Cerebellar nuclear complex (tissue), 1 donor: ENCODE measurements at regions not wholly inside any gene's neighbourhood (a gene's known extent, or its start where the extent isn't known, plus 50 kb on each side); places are given as distances from the start of the nearest gene placed in this dataset.

ENCODE experiments used
- DNase-seq, 2 experiments: peaks; one replicate each; lab custom pipeline; 2025; lab: John Stamatoyannopoulos, UW

DNA sequence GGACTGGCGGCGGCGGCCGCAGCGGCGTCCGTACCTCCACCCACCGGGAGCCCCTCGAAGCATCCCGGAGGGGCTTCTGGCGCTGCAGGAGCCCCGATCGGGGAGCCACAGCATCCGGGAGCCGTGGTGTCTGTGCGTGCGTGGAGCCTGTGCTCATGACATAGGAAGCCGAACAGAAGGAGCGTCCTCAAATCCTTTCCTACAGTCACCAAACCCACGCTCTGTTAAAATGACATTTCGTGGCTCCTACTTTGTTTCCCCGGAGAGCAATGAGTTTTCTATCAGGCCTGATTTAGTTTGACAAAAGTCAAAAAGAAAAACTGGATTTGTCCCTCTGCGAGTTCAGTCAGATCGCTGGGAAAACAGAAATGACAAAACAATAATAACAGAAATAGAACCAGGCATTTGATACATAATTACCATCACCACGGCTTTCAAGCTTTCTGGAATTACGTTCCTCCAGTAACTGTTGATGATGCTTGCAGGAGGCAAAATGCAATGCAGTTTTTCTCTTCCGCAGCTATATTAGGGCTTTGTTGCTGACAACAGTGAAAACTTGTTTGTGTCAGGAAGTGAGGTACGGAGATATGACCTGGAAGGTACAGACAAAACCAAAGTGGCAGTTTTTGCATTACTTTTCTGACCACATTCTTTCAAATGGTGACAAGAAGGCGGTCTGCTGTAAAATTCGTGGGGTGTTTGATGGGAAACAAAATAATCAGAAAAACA lies 219.3 kb upstream of the MKLN1 start:
- no peak for DNase-seq

GRCh38 chr7:131109011-131109758 lies 218.5 kb upstream of the MKLN1 start:
- DNase-seq = no peak

GRCh38 chr7:131109759-131110296 lies 217.8 kb upstream of the MKLN1 start:
- no peak for DNase-seq

GRCh38 chr7:131110297-131111080 lies 217.2 kb upstream of the MKLN1 start:
- no peak for DNase-seq

- no peak for DNase-seq
These were observed 216.5 kb upstream of the MKLN1 start for GRCh38 chr7:131111081-131111576.

DNA sequence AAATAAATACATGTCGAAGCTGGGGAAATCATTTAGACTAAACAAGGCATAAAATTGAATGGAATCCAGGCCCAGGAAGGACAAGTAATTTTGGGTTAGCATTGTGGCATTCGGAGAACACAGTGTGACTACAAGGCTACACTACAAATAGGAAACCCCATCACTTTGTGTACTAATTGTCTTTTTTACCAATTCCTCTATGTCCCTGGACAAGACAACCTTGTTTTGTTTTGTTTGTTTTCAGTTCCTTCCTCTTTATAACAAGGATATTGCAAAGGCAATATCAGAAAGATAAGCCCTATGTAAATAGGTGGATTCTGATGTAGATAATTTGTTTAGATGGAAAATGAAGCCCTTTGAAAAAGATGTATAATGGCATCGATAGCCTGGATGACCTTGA lies 215.9 kb upstream of the MKLN1 start:
- no peak for DNase-seq

DNA sequence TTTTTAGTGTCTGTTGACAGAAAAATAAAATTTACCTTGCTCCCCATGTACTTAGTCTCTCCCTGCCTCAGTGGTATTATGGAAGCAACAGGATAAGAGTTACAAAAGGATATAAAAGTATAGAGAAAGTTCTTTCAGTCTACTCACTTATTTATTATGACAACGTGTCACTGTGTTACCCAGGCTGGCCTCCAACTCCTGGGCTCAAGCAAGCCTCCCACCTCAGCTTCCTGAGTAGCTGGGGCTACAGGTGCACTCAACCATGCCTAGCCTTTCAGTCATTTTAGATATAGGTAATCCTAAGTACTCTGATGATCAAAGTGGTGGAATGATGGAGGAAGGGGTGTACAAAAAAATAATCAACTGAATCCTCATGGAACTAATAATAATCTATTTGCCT lies 215.2 kb upstream of the MKLN1 start:
- DNase-seq = no peak

DNA sequence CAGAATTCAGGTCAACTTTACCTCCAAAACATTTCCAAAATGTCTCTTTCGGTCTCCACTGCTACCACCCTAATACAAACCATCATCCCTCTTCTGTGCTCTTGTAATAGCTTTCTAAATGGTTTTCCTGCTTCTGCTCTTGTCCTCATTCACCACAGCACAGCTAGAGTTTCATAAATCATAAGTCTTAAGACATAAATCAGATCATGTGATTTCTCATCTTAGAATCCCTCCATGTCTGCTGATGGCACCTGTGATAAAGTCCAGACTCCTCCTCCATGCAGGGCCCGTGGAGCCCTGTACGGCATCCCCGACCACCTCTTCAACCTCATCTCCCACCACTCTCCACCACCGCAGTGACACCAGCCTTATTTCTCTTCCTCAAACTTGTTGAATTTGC lies 212.3 kb upstream of the MKLN1 start:
- DNase-seq = no peak

- no peak for DNase-seq
These were observed 210.2 kb upstream of the MKLN1 start for GRCh38 chr7:131117439-131117838.

GRCh38 chr7:131119381-131119780 lies 208.3 kb upstream of the MKLN1 start:
- DNase-seq = no peak

DNA sequence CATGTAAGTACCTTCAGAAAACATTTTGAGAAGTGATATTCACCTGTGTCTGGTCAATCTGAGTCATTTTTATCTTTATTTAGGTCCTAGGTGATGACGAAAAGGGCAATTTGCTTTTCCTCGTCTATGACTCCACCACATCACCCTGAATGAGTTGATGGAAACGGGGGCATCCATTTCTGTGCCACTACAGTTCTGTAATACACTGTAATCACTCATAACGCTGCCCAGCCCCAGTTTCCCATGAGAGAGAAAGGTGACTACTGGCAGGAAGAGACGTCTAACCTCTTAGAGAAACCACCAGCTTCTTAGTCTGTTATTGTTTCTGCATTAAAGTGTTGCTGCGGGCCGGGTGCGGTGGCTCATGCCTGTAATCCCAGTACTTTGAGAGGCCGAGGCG lies 205.3 kb upstream of the MKLN1 start:
- no peak for DNase-seq

DNA sequence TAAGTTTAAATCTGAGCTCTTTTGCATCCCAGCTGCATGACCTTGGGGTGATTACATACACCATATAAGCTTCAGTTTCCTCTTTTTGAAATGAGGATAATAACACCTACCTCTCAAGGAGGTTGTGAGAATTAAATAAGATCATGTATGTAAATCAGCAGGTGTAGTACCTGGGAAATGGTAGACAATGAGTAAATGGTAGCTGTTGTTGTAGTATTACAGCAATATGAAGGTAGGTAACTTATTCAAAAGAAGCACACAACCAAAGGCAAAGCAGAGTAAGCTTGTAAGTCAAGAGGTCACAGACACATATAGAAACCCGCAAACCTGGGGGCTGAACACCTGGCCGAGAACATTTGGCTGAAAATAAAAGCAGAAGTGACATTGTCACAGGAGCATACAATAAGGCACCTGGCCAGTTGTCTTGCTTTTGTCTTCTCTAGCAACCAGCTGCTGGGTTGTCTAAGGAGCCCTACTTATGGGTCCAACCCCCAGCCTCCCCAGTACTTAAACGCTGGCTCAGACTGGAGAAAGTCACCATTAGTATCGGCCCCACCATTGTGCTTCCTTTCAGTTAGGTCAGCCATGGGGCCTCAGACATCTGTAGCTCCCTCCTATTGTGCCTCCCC lies 203.6 kb upstream of the MKLN1 start:
- DNase-seq = no peak

GRCh38 chr7:131124867-131125266 lies 202.8 kb upstream of the MKLN1 start:
- DNase-seq = no peak

DNA sequence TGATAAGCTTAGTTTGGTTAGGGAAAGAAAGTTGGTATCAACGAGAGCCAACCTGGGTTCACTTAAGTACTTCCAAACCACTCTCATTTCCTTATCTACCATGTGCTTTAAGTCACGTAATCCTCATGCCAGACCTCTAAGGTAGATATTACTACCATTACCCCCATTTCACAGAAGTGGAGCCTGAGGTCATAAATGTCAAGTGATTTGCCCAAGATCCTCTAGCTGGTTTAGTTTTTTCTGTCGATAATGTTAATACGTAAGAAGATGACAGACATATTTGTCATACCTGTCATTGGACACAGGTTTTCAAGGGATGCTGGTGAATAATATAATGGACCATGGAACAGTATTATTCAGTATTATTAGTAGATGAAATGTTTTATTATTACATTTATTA lies 197.4 kb upstream of the MKLN1 start:
- DNase-seq = no peak

DNA sequence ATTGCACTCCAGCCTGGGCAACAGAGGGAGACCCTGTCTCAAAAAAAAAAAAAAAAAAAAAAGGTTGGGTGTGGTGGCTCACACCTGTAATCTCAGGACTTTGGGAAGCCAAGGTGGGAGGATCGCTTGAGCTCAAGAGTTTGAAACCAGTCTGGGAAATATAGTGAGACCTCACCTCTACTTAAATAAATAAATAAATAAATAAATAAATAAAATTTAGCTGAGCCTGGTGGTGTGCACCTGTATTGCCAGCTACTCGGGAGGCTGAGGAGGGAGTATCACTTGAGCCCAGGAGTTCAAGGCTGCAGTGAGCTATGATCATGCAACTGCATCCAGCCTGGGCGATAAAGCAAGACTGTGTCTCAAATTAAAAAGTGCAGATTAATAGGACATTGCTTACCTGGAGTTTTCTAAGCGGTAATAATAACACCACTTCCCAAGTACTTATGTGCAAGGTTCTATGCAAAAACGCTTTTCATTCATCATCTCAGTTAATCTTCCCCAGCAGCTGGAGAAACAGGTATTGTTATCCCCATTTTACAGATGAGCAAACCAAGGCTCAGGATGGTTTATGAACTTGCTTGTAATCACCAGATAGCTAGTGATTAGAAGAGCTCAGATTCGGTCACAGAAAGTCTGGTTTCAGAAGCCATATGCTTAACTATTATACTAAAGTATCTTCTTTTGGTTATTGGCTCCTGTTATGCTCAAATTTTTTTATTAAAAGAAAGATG lies 196.5 kb upstream of the MKLN1 start:
- no peak for DNase-seq

GRCh38 chr7:131131746-131132431 lies 195.8 kb upstream of the MKLN1 start:
- no peak for DNase-seq

- DNase-seq = no peak
These were observed 188.2 kb upstream of the MKLN1 start for GRCh38 chr7:131139462-131139861.

- no peak for DNase-seq
These were observed 186.2 kb upstream of the MKLN1 start for GRCh38 chr7:131141443-131141967.

DNA sequence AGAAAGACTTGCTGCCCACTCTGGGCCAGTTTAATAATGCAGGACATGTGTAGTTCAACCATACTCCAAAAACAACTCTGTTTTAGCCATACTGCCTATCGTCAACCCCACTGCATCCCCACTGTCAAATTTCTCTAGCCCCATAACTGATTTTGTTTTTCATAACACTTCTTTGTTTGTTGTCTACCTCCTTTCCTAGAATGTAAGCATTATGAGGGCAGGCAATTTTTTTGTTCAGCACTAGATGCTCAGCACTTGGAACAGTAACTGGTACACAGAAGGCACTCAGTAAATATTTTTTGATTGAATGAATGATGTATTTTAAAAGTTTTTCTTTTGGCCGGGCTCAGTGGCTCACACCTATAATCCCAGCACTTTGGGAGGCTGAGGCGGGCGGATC lies 183.8 kb upstream of the MKLN1 start:
- no peak for DNase-seq

DNA sequence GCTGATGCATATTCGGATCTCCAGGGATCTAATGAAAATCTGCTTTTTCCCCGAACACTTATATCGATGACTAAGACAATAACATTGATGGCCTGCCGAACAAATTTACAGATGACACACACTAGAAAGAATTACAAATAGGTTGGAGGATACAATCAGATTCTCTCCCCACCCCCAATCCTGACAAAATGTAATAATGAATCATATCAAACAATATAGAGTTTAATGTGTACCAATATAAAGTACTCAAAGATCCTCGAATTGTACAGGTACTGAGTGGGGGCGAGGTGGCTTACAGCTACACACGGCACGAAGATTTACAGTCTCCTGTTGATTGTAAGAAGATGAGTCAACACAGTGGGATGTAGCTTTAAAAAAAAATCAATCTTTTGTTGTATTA lies 182.7 kb upstream of the MKLN1 start:
- DNase-seq = no peak
